Mesothelial cell of epicardium (in vitro differentiated cells): ENCODE measurements at regions not wholly inside any gene's neighbourhood (a gene's known extent, or its start where the extent isn't known, plus 50 kb on each side); places are given as distances from the start of the nearest gene placed in this dataset.

Experiments
- DNase-seq, 2 experiments: peaks; one replicate each; pipeline ENCODE4 v3.0.0; 2021; ENCODE audit warnings: low spot score in 2 of 2; ENCODE audit not compliant: unreplicated experiment in 2 of 2
- H3K27ac Mint-ChIP-seq: 2 replicates; pipeline ENCODE4 v1.8.0; 2021; ENCODE audit warnings: mixed read lengths
- H3K27me3 Mint-ChIP-seq: 2 replicates; pipeline ENCODE4 v1.8.0; 2021; ENCODE audit warnings: low read depth, mixed read lengths
- H3K36me3 Mint-ChIP-seq: 2 replicates; pipeline ENCODE4 v1.8.0; 2021; ENCODE audit warnings: mixed read lengths
- H3K4me1 Mint-ChIP-seq: 2 replicates; pipeline ENCODE4 v1.8.0; 2021; ENCODE audit warnings: mixed read lengths
- H3K4me3 Mint-ChIP-seq: 2 replicates; pipeline ENCODE4 v1.8.0; 2021; ENCODE audit warnings: mild to moderate bottlenecking, moderate library complexity, mixed read lengths
- H3K9me3 Mint-ChIP-seq: 2 replicates; pipeline ENCODE4 v1.8.0; 2021; ENCODE audit warnings: mixed read lengths
- CTCF ChIP-seq: fragments of 200-600 bp; sonication (generic); IDR thresholded peaks from one replicate; pipeline ENCODE4 v1.5.0; 2021; ENCODE audit warnings: antibody characterized with exemption; ENCODE audit not compliant: unreplicated experiment

DNA sequence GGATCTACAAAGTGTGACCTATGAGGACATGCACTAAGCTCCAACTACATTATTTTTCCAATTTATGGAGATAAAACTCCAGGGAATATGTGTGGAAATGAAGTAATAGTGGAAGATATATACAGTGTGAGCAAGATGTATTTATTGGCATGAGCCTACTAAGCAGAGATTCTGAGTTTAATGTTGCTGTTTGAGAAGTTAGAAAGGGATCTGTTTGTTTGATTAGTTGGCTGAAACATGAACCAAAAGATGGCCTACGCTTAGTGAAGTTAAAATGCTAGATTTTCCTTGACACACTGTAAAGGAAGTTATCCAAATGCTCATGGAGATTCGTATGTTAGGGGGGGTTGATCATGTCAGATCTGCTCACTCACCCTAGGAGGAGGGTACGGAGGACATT lies 621.7 kb downstream of the TMEM182 start:
- no peak overlapping the region for H3K4me3 Mint-ChIP-seq
- no peaks in the 10 kb centered on the region for H3K36me3 Mint-ChIP-seq
- no peaks in the 10 kb centered on the region for H3K27me3 Mint-ChIP-seq
- H3K4me1 Mint-ChIP-seq, result peaks cover 1% of the 10 kb centered on the region
- H3K27ac Mint-ChIP-seq, result no peak overlapping the region
- DNase-seq, result no peak
- no peak for TF ChIP-seq CTCF
- H3K9me3 Mint-ChIP-seq, result peaks cover 10% of the 10 kb centered on the region

GRCh38 chr2:103386872-103387271 lies 625.0 kb downstream of the TMEM182 start:
- H3K27ac Mint-ChIP-seq, result no peak overlapping the region
- no peak overlapping the region for H3K4me3 Mint-ChIP-seq
- H3K4me1 Mint-ChIP-seq, result peaks cover 1% of the 10 kb centered on the region
- no peaks in the 10 kb centered on the region for H3K27me3 Mint-ChIP-seq
- TF ChIP-seq CTCF, result no peak
- H3K9me3 Mint-ChIP-seq, result no peaks in the 10 kb centered on the region
- no peak for DNase-seq
- H3K36me3 Mint-ChIP-seq, result no peaks in the 10 kb centered on the region

GRCh38 chr2:103387888-103388287 lies 626.1 kb downstream of the TMEM182 start:
- no peaks in the 10 kb centered on the region for H3K9me3 Mint-ChIP-seq

GRCh38 chr2:103396152-103396551 lies 634.3 kb downstream of the TMEM182 start:
- Mint-ChIP-seq H3K4me3 (no peak overlapping the region), H3K36me3 (no peaks in the 10 kb centered on the region), H3K27me3 (no peaks in the 10 kb centered on the region), H3K27ac (no peak overlapping the region), H3K4me1 (peaks cover 2% of the 10 kb centered on the region), H3K9me3 (no peaks in the 10 kb centered on the region)
- no peak for DNase-seq
- TF ChIP-seq CTCF, result no peak

More at GRCh38 chr2:103387888-103388287, 626.1 kb downstream of the TMEM182 start:
- Mint-ChIP-seq H3K27ac (no peak overlapping the region), H3K4me1 (peaks cover 1% of the 10 kb centered on the region), H3K36me3 (no peaks in the 10 kb centered on the region), H3K27me3 (no peaks in the 10 kb centered on the region), H3K4me3 (no peak overlapping the region)
- no peak for DNase-seq
- TF ChIP-seq CTCF, result no peak

GRCh38 chr2:103401621-103402020 lies 639.8 kb downstream of the TMEM182 start:
- peak overlapping the region; percentile 91 for H3K27ac Mint-ChIP-seq
- no peaks in the 10 kb centered on the region for H3K36me3 Mint-ChIP-seq
- TF ChIP-seq CTCF, result no peak
- no peaks in the 10 kb centered on the region for H3K27me3 Mint-ChIP-seq
- H3K4me3 Mint-ChIP-seq, result no peak overlapping the region
- DNase-seq, result peak; percentile 40 to 62
- no peaks in the 10 kb centered on the region for H3K9me3 Mint-ChIP-seq
- H3K4me1 Mint-ChIP-seq, result peaks cover 14% of the 10 kb centered on the region

- Mint-ChIP-seq H3K4me3 (no peak overlapping the region), H3K9me3 (no peaks in the 10 kb centered on the region), H3K27me3 (no peaks in the 10 kb centered on the region), H3K36me3 (no peaks in the 10 kb centered on the region), H3K27ac (peak overlapping the region; percentile 91), H3K4me1 (peaks cover 14% of the 10 kb centered on the region)
- no peak for DNase-seq
- TF ChIP-seq CTCF, result no peak
Observed at GRCh38 chr2:103402336-103402735, 640.5 kb downstream of the TMEM182 start.
